HG03432 (cell line): ENCODE measurements at regions not wholly inside any gene's neighbourhood (a gene's known extent, or its start where the extent isn't known, plus 50 kb on each side); places are given as distances from the start of the nearest gene placed in this dataset.

Experiments used
- ATAC-seq: cut with Tn5 transposase; IDR thresholded peaks from one replicate; pipeline ENCODE4 v1.9.1; 2021; ENCODE audit warnings: mild to moderate bottlenecking, moderate library complexity; ENCODE audit not compliant: unreplicated experiment

DNA sequence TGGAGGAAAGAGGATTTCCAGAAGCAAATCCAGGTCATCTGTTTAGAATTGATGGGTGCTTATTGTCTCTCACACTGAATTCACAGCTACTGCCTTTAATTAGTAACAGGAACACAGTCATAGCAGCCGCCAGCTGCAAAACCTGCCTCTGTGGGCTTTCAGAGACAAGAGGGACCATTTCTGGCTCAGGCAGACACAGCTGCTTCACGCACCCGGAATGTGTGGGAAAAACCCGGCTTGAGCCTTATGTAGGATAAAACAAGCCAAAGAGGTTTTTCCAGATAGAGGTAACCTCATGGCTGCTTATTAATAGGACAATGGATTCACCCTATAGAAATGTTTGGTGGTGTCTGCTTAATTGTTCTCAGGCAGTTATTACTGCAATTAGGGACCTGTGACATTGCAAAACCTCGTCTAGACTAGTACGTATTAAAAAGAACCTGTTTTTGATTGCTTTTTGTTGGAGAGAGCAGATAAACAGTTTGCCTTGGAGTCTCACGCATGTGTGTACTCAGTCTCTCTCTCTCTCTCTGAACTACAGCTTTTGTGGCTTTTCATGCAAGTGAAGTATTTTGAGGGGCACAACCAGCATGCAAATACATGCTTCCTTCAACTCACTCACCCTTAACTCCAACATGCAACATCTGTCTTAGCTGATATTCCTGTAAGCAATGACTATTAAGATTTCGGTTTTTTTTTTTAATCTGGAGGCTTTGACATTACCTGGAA, 302.7 kb downstream of the PLK2 start:
- peak; percentile 79 for ATAC-seq

- no peak for ATAC-seq
Observed at GRCh38 chr5:58156361-58156760, 303.5 kb downstream of the PLK2 start.

GRCh38 chr5:58153255-58153654, 306.6 kb downstream of the PLK2 start:
- no peak for ATAC-seq

DNA sequence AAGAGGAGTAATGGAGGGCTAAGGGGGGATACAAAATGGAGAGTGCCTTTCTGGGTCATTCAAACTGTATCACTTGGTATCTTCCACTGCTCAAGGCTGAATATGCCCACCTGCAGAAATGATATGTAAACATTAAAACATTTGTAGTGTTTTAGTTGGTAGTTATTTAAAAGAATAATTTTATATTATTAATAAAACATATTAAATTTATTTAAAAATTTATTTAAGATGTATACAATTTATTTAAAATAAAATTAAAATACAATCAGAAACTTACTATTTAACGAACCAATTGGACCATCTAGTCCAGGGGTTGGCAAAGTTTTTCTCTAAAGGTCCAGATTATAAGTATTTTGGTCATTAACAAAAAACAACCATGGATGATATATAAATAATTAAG, 308.5 kb downstream of the PLK2 start:
- ATAC-seq = no peak

GRCh38 chr5:58150926-58151325, 309.0 kb downstream of the PLK2 start:
- no peak for ATAC-seq

- ATAC-seq = no peak
Observed at GRCh38 chr5:58149746-58150145, 310.1 kb downstream of the PLK2 start.

DNA sequence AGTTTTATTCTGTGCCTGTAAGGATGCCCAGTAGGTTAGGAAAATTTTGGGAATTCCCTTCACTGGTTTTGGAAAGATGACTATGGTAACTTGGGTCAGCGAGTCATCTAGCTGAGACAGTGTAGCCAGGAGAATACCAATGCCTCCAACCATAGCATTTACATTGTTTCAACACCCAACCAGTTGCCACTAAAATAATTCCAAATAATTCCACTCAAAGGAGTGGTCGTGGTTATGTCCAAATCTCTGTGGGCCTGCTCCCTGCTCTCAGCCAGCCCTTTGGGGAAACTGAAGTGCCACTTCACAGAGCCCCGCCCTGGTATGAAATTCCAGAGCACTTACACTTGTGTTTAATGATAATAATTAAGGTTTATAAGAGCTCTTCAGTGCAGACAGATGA, 310.5 kb downstream of the PLK2 start:
- no peak for ATAC-seq

DNA sequence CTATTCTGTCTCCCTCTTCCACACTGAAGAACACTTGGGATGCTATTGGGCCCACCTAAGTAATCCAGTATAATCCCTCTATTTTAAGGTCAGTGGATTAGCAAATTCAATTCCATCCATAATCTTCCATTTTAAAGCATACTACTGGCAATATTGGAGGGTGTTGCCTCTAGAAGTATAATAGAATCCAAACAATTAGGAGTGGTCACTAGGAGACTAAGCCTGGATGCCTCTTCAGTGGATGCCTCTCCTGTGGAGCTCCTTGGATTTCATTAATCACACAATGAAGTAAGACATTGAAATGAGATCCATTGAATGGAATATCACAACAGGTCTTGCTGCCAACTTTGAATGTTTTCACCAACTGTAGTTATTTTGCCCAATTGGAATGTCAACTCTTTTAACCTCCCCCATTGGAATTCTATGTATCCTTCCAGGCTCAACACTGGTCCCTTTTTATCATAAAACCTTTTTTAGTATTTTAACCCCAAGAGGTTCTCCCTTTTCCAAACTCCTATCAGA, 311.6 kb downstream of the PLK2 start:
- ATAC-seq = no peak

DNA sequence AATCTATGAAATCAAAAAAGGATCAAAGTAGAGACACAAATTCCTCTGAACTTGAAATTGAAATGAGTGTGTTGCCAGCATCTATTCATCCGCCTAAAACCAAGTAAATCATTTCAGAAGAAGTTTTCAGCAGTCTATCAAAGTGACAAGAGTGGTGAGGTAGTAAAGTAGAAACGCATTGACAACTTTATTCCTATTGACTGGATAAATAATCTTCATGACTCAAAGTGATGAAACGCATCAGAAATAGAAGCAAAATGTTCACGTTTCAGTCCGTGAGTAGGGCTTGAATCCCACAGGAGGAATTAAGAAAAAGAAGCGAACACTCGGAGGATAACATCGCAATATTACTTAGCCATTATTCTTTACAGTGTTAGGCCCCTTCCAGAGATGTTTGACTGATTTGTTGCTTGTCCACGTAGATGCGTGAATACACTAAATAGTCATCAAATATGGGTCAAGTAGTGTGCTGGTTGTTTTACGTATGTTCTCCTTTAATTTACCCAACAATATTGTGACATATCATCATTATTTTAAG, 314.4 kb downstream of the PLK2 start:
- ATAC-seq = no peak

- ATAC-seq = no peak
Observed at GRCh38 chr5:58143727-58144126, 316.2 kb downstream of the PLK2 start.

- no peak for ATAC-seq
Observed at GRCh38 chr5:58143181-58143580, 316.7 kb downstream of the PLK2 start.

- ATAC-seq = no peak
Observed at GRCh38 chr5:58138791-58139190, 321.1 kb downstream of the PLK2 start.

- ATAC-seq = no peak
Observed at GRCh38 chr5:58136406-58136805, 323.5 kb downstream of the PLK2 start.

- no peak for ATAC-seq
Observed at GRCh38 chr5:58135571-58136335, 324.1 kb downstream of the PLK2 start.

DNA sequence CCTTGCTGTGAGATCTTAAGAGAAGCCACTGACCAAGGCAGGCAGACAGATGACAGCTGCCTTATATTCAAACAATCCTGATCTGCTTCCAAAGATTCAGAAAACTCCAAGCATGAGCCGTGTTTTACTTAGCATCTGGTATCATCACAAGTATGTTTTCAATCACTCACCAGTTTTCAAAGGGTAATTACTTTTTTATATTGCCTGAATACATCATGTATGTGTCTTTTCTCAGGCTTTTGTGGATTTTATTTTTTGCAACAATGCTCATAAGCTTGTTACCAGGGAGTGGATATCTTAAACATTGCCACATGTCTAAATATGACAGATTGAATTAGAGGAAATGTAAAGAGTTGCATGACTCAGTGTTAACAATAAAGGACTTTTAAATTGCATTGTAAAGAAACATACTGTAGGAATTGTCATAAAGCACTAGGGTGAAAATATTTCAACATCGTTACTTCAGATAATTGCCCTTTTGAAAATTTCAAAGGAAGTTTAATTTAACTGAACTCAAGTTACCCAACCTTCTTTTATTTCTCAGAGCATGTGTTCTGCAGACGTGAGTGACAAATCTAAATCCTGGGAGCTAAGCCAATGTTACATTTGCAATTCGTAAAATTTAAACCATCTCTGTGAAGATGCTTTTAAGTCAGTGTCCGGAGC, 326.1 kb downstream of the PLK2 start:
- no peak for ATAC-seq

DNA sequence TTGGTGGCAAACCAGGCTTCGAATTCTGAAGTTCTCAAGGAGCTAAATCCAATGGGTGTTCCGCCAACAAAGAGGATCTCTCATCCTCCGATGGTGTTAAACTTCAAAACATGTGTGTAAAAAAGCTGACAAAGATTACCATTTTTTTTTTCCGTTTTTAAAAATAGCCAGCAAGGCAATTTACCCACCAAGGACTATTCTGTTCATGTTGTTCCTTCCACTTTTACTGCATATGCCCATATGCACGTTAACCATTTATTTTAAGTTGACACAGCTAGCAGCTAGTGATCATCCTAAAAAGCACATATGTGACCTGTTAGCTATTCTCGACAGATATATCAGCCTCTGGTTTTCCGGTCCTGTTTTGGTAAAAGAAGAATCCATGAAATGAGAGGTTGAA, 326.7 kb downstream of the PLK2 start:
- no peak for ATAC-seq

DNA sequence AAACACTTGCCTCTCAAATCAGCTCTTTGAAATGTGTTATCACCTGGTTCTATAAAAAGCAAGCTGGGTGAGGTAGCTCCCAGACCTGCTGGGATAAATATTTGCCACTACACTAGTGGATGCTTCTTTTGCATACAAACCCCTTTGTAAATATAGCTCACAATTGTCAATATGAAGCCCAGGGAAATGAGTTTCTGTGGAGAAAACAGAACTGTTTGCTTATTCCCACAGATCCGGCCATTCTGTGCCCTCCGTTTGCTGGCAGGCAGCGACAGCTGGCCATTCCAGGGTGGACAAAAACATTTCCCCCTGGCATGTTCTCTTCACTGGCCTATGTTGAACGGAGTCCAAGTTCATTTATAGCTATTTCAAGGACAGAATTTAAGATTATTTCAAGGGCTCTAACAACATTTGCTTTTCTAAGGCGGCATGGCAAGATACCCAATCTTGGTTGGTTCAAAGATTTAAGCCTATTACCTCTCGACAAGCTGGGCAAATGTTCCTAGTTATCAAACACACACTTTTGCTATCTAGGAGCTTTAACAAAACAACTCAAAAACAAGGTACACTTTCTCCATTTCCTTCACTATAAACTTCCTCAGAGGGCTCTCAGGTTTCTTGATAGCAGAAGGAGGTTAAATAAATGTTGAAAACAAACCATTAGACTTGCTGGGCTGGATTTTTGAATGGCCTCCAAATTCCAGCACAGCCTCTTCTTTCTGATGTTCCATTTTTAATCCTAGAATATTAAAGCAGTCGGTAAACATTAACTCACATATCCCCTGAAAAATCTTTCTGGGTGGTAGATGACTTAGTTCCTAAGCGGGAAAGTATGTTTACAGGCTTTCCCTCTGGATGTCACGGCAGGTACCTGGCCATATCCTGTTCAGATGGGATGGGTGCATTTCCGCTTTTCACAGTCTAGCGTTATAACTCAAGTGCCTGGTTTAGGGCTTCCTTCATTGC, 332.3 kb downstream of the PLK2 start:
- no peak for ATAC-seq

DNA sequence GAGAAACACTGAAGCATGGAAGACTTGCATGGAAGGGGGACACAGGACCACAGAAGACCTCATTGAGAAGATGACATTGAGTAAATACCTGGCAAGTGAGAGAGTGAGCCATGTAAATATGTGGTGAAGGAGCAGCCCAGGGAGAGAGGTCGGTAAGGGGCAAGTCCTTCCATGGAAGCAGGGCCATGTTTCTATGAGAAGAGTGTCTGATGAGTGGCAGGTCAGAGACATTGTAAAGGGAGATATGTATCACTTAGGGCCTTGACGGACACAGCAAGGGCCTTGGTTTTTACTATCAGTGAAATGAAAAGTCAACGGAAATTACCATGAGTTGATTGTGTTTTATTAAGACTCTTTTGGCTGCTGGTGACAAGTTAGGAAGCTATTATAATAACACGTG, 336.4 kb downstream of the PLK2 start:
- ATAC-seq = no peak

GRCh38 chr5:58122848-58123392, 337.0 kb downstream of the PLK2 start:
- ATAC-seq = no peak

GRCh38 chr5:58122157-58122556, 337.7 kb downstream of the PLK2 start:
- ATAC-seq = no peak
